ENCODE measurements at regions not wholly inside any gene's neighbourhood (a gene's known extent, or its start where the extent isn't known, plus 50 kb on each side); places are given as distances from the start of the nearest gene placed in this dataset.

DNA sequence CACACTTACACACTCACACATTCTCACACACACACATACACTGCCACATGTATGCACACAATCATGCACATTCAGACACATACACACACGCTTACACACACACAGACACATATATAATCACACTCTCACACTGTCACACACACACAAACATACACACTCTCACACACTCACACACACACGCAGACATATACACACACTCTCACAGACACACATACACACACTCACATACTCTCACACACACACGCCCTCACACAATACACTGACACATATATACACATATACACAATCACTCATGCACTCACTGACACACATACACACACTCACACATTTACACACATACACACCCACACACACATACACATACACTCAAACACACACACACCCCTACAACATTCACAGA is 435.3 kb upstream of the FRG1 start:
- ATAC-seq = peak; percentile 26
- POLR2A ChIA-PET = no interaction called here
- peaks cover 0 to 3% (median 0%) of the 10 kb centered on the region in 5 donors for H3K36me3 Mint-ChIP-seq
- H3K27me3 Mint-ChIP-seq = no peaks in the 10 kb centered on the region
- no peaks in the 10 kb centered on the region for H3K27me3 ChIP-seq (ENCODE audit: control insufficient read depth in 2 of 2, insufficient read depth in 2 of 2, low read length in 2 of 2)
- H3K36me3 ChIP-seq (ENCODE audit: control insufficient read depth in 2 of 3, insufficient read depth in 3 of 3, low read length in 3 of 3) = no peaks in the 10 kb centered on the region
- CTCF ChIA-PET = no interaction called here
- H3K9me3 Mint-ChIP-seq = peaks cover 0 to 17% (median 5%) of the 10 kb centered on the region in 11 donors
- DNase-seq = no peak
- no peak overlapping the region for H3K27ac Mint-ChIP-seq
- intact Hi-C loops (cut with micrococcal nuclease) = no loop called here
- no peak overlapping the region for H3K27ac ChIP-seq (ENCODE audit: low read depth, low read length)
- no peak overlapping the region for H3K4me3 ChIP-seq (ENCODE audit: low read length)
- H3K9me3 ChIP-seq (ENCODE audit: control insufficient read depth in 2 of 3, low read length in 3 of 3) = no peaks in the 10 kb centered on the region
- no peak overlapping the region for H3K4me3 Mint-ChIP-seq
- H3K4me1 Mint-ChIP-seq = no peaks in the 10 kb centered on the region
- no peaks in the 10 kb centered on the region for H3K4me1 ChIP-seq (ENCODE audit: control insufficient read depth in 2 of 2, insufficient read depth in 2 of 2, low read length in 2 of 2)

GRCh38 chr4:189506080-189506479 is 434.6 kb upstream of the FRG1 start:
- Histone ChIP-seq H3K4me3 (ENCODE audit: low read length) (no peak overlapping the region), H3K27me3 (ENCODE audit: control insufficient read depth in 2 of 2, insufficient read depth in 2 of 2, low read length in 2 of 2) (no peaks in the 10 kb centered on the region), H3K27ac (ENCODE audit: low read depth, low read length) (no peak overlapping the region), H3K9me3 (ENCODE audit: control insufficient read depth in 2 of 3, low read length in 3 of 3) (no peaks in the 10 kb centered on the region), H3K4me1 (ENCODE audit: control insufficient read depth in 2 of 2, insufficient read depth in 2 of 2, low read length in 2 of 2) (no peaks in the 10 kb centered on the region), H3K36me3 (ENCODE audit: control insufficient read depth in 2 of 3, insufficient read depth in 3 of 3, low read length in 3 of 3) (no peaks in the 10 kb centered on the region)
- intact Hi-C loops (cut with micrococcal nuclease) = no loop called here
- peaks cover 0 to 23% (median 5%) of the 10 kb centered on the region in 11 donors for H3K9me3 Mint-ChIP-seq
- no peak for ATAC-seq
- no peak overlapping the region for H3K27ac Mint-ChIP-seq
- H3K4me1 Mint-ChIP-seq = no peaks in the 10 kb centered on the region
- ChIA-PET CTCF (no interaction called here), POLR2A (no interaction called here)
- no peaks in the 10 kb centered on the region for H3K27me3 Mint-ChIP-seq
- DNase-seq = no peak
- no peak overlapping the region for H3K4me3 Mint-ChIP-seq
- peaks cover 0 to 3% (median 0%) of the 10 kb centered on the region in 5 donors for H3K36me3 Mint-ChIP-seq

DNA sequence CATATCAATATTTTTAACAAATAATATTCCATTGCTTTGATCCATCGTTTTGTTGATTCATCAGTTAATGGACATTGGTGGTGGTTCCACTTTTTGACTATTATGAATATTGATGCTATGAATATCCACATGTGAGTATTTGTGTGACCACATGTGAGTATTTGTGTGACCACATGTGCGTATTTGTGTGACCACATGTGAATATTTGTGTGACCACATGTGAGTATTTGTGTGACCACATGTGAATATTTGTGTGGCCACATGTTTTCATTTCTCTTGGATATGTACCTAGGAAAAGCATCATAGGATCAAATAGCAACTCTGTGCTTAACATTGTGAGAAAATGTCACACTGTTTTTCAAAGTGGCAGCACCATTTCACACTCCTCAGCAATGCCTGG is 433.6 kb upstream of the FRG1 start:
- no peak for DNase-seq
- H3K27ac ChIP-seq (ENCODE audit: low read depth, low read length) = no peak overlapping the region
- H3K27me3 Mint-ChIP-seq = peaks cover 0 to 4% (median 0%) of the 10 kb centered on the region in 5 donors
- H3K4me1 Mint-ChIP-seq = no peaks in the 10 kb centered on the region
- ChIA-PET CTCF (no interaction called here), POLR2A (no interaction called here)
- no peaks in the 10 kb centered on the region for H3K27me3 ChIP-seq (ENCODE audit: control insufficient read depth in 2 of 2, insufficient read depth in 2 of 2, low read length in 2 of 2)
- H3K9me3 Mint-ChIP-seq = peaks cover 0 to 27% (median 6%) of the 10 kb centered on the region in 11 donors
- H3K36me3 Mint-ChIP-seq = peaks cover 0 to 3% (median 0%) of the 10 kb centered on the region in 5 donors
- no peaks in the 10 kb centered on the region for H3K9me3 ChIP-seq (ENCODE audit: control insufficient read depth in 2 of 3, low read length in 3 of 3)
- intact Hi-C loops (cut with micrococcal nuclease) = no loop called here
- H3K36me3 ChIP-seq (ENCODE audit: control insufficient read depth in 2 of 3, insufficient read depth in 3 of 3, low read length in 3 of 3) = no peaks in the 10 kb centered on the region
- no peak overlapping the region for H3K4me3 ChIP-seq (ENCODE audit: low read length)
- no peaks in the 10 kb centered on the region for H3K4me1 ChIP-seq (ENCODE audit: control insufficient read depth in 2 of 2, insufficient read depth in 2 of 2, low read length in 2 of 2)
- H3K4me3 Mint-ChIP-seq = no peak overlapping the region
- H3K27ac Mint-ChIP-seq = no peak overlapping the region
- ATAC-seq = no peak

GRCh38 chr4:189510601-189511000 is 430.1 kb upstream of the FRG1 start:
- intact Hi-C loops (cut with micrococcal nuclease) = no loop called here
- no peak for DNase-seq
- Histone ChIP-seq H3K4me1 (ENCODE audit: control insufficient read depth in 2 of 2, insufficient read depth in 2 of 2, low read length in 2 of 2) (no peaks in the 10 kb centered on the region), H3K36me3 (ENCODE audit: control insufficient read depth in 2 of 3, insufficient read depth in 3 of 3, low read length in 3 of 3) (no peaks in the 10 kb centered on the region), H3K27ac (ENCODE audit: low read depth, low read length) (no peak overlapping the region), H3K9me3 (ENCODE audit: control insufficient read depth in 2 of 3, low read length in 3 of 3) (no peaks in the 10 kb centered on the region), H3K27me3 (ENCODE audit: control insufficient read depth in 2 of 2, insufficient read depth in 2 of 2, low read length in 2 of 2) (no peaks in the 10 kb centered on the region), H3K4me3 (ENCODE audit: low read length) (no peak overlapping the region)
- peaks cover 0 to 5% (median 0%) of the 10 kb centered on the region in 5 donors for H3K27me3 Mint-ChIP-seq
- H3K27ac Mint-ChIP-seq = no peak overlapping the region
- ATAC-seq = no peak
- H3K36me3 Mint-ChIP-seq = no peaks in the 10 kb centered on the region
- ChIA-PET POLR2A (no interaction called here), CTCF (no interaction called here)
- peaks cover 0 to 23% (median 5%) of the 10 kb centered on the region in 11 donors for H3K9me3 Mint-ChIP-seq
- H3K4me3 Mint-ChIP-seq = no peak overlapping the region
- no peaks in the 10 kb centered on the region for H3K4me1 Mint-ChIP-seq

DNA sequence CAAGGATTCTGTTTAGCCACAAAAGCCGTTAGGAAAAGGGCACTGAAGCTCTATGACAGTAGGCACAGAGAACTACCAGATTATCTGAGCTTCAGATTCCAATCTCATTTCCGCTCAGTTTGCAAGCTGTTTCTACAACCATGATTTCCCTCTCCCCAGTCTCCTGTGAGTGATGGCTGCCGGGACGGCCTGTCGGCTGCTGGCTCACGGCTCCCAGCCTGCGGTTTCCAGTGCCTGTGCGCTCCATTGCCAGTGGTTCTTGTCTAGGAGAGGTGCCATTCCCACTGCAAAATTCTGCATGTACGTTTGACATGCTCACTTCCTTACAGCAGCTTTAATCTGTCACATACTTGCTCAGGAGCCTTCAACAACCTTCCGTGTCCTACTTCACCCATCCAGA is 429.1 kb upstream of the FRG1 start:
- no peaks in the 10 kb centered on the region for H3K27me3 ChIP-seq (ENCODE audit: control insufficient read depth in 2 of 2, insufficient read depth in 2 of 2, low read length in 2 of 2)
- Mint-ChIP-seq H3K27me3 (peaks cover 0 to 5% (median 0%) of the 10 kb centered on the region in 5 donors), H3K9me3 (peaks cover 0 to 23% (median 5%) of the 10 kb centered on the region in 11 donors), H3K4me3 (no peak overlapping the region), H3K36me3 (no peaks in the 10 kb centered on the region), H3K27ac (no peak overlapping the region), H3K4me1 (no peaks in the 10 kb centered on the region)
- H3K4me1 ChIP-seq (ENCODE audit: control insufficient read depth in 2 of 2, insufficient read depth in 2 of 2, low read length in 2 of 2) = no peaks in the 10 kb centered on the region
- H3K36me3 ChIP-seq (ENCODE audit: control insufficient read depth in 2 of 3, insufficient read depth in 3 of 3, low read length in 3 of 3) = no peaks in the 10 kb centered on the region
- ChIA-PET CTCF (no interaction called here), POLR2A (no interaction called here)
- ATAC-seq (no peak), DNase-seq (no peak)
- H3K27ac ChIP-seq (ENCODE audit: low read depth, low read length) = no peak overlapping the region
- no peaks in the 10 kb centered on the region for H3K9me3 ChIP-seq (ENCODE audit: control insufficient read depth in 2 of 3, low read length in 3 of 3)
- intact Hi-C loops (cut with micrococcal nuclease) = no loop called here
- no peak overlapping the region for H3K4me3 ChIP-seq (ENCODE audit: low read length)

DNA sequence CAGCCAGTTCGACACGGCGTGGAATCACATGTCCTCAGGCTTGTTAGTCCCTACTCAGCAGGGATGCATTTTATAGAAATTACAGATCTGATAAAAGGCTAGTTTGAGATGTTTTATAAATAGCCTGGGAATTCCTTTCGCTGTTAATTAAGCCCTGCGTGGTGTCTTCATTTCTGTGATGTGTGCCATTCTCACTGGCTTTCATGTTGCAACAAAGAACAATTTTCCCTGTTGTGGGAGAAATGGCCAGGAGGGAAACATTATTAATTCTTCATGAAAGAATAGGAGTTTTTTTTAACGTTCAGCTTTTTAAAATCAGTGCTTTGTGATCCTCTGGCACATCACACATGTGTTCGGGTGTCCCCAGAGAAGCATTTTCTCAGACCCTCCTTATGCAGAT is 427.3 kb upstream of the FRG1 start:
- H3K27ac Mint-ChIP-seq = no peak overlapping the region
- CTCF ChIA-PET = no interaction called here
- no peak overlapping the region for H3K4me3 Mint-ChIP-seq

GRCh38 chr4:189514209-189514608 is 426.5 kb upstream of the FRG1 start:
- H3K9me3 Mint-ChIP-seq = peaks cover 0 to 23% (median 5%) of the 10 kb centered on the region in 11 donors
- no peak overlapping the region for H3K27ac ChIP-seq (ENCODE audit: low read depth, low read length)
- intact Hi-C loops (cut with micrococcal nuclease) = no loop called here
- no peak overlapping the region for H3K4me3 Mint-ChIP-seq
- no peaks in the 10 kb centered on the region for H3K36me3 ChIP-seq (ENCODE audit: control insufficient read depth in 2 of 3, insufficient read depth in 3 of 3, low read length in 3 of 3)
- H3K27ac Mint-ChIP-seq = no peak overlapping the region
- no peaks in the 10 kb centered on the region for H3K4me1 ChIP-seq (ENCODE audit: control insufficient read depth in 2 of 2, insufficient read depth in 2 of 2, low read length in 2 of 2)
- H3K9me3 ChIP-seq (ENCODE audit: control insufficient read depth in 2 of 3, low read length in 3 of 3) = no peaks in the 10 kb centered on the region
- peaks cover 0 to 5% (median 0%) of the 10 kb centered on the region in 5 donors for H3K27me3 Mint-ChIP-seq
- ChIA-PET CTCF (no interaction called here), POLR2A (no interaction called here)
- H3K27me3 ChIP-seq (ENCODE audit: control insufficient read depth in 2 of 2, insufficient read depth in 2 of 2, low read length in 2 of 2) = no peaks in the 10 kb centered on the region
- no peak for DNase-seq
- ATAC-seq = no peak
- no peaks in the 10 kb centered on the region for H3K36me3 Mint-ChIP-seq
- no peak overlapping the region for H3K4me3 ChIP-seq (ENCODE audit: low read length)
- H3K4me1 Mint-ChIP-seq = no peaks in the 10 kb centered on the region

More for the DNA sequence above, 427.3 kb upstream of the FRG1 start:
- DNase-seq (no peak), ATAC-seq (no peak)
- H3K4me1 Mint-ChIP-seq = no peaks in the 10 kb centered on the region
- Histone ChIP-seq H3K4me1 (ENCODE audit: control insufficient read depth in 2 of 2, insufficient read depth in 2 of 2, low read length in 2 of 2) (no peaks in the 10 kb centered on the region), H3K27me3 (ENCODE audit: control insufficient read depth in 2 of 2, insufficient read depth in 2 of 2, low read length in 2 of 2) (no peaks in the 10 kb centered on the region), H3K4me3 (ENCODE audit: low read length) (no peak overlapping the region), H3K9me3 (ENCODE audit: control insufficient read depth in 2 of 3, low read length in 3 of 3) (no peaks in the 10 kb centered on the region), H3K27ac (ENCODE audit: low read depth, low read length) (no peak overlapping the region), H3K36me3 (ENCODE audit: control insufficient read depth in 2 of 3, insufficient read depth in 3 of 3, low read length in 3 of 3) (no peaks in the 10 kb centered on the region)
- no peaks in the 10 kb centered on the region for H3K36me3 Mint-ChIP-seq
- POLR2A ChIA-PET = no interaction called here
- peaks cover 0 to 5% (median 0%) of the 10 kb centered on the region in 5 donors for H3K27me3 Mint-ChIP-seq
- intact Hi-C loops (cut with micrococcal nuclease) = no loop called here
- H3K9me3 Mint-ChIP-seq = peaks cover 0 to 23% (median 5%) of the 10 kb centered on the region in 11 donors
